GM12891 (cell line): ENCODE measurements at regions not wholly inside any gene's neighbourhood (a gene's known extent, or its start where the extent isn't known, plus 50 kb on each side); places are given as distances from the start of the nearest gene placed in this dataset.

Experiments
- PAX5 ChIP-seq: IDR thresholded peaks from 2 replicates; pipeline ENCODE4 v1.6.1; 2011; ENCODE audit warnings: low read length, moderate library complexity, mild to moderate bottlenecking; ENCODE audit not compliant: insufficient read depth, severe bottlenecking
- POLR2A ChIP-seq: IDR thresholded peaks from 2 replicates; pipeline ENCODE4 v1.6.1; 2011; ENCODE audit warnings: low read depth, low read length, control low read depth
- POLR2AphosphoS5 ChIP-seq: IDR thresholded peaks from 2 replicates; pipeline ENCODE4 v1.6.1; 2011; ENCODE audit warnings: low read depth, low read length, control low read depth
- SPI1 ChIP-seq: IDR thresholded peaks from 2 replicates; pipeline ENCODE4 v1.6.1; 2011; ENCODE audit warnings: low read depth, low read length, control low read depth

- TF ChIP-seq POLR2AphosphoS5 (no peak), SPI1 (no peak), POLR2A (no peak), PAX5 (no peak)
Observed at GRCh38 chr5:27130587-27130986, 92.2 kb upstream of the CDH9 start.
